Neural cell (in vitro differentiated cells): ENCODE measurements at regions not wholly inside any gene's neighbourhood (a gene's known extent, or its start where the extent isn't known, plus 50 kb on each side); places are given as distances from the start of the nearest gene placed in this dataset.

Experiments used
- H2AFZ ChIP-seq: fragments of 200-600, 300-800 bp; sonication (generic), shearing (Covaris generic); 2 replicates; pipeline ENCODE4 v1.6.0; 2014; ENCODE audit warnings: low read depth, mild to moderate bottlenecking, antibody characterized with exemption, low read length, moderate library complexity
- H3F3A ChIP-seq: fragments of 200-600 bp; shearing (Covaris generic); 2 replicates; pipeline ENCODE4 v1.6.1; 2016; ENCODE audit warnings: mild to moderate bottlenecking, moderate library complexity, mixed read lengths, antibody characterized with exemption, low read length; ENCODE audit not compliant: insufficient read depth, poor library complexity, severe bottlenecking
- H3K27ac ChIP-seq: fragments of 200-600, 300-800 bp; sonication (generic), shearing (Covaris generic); 2 replicates; pipeline ENCODE4 v1.5.1; 2014; ENCODE audit warnings: mild to moderate bottlenecking, low read length, moderate library complexity
- H3K27me3 ChIP-seq: fragments of 300-800, 200-600 bp; sonication (generic), shearing (Covaris generic); 2 replicates; pipeline ENCODE4 v1.6.0; 2014; ENCODE audit warnings: mild to moderate bottlenecking, low read depth, low read length, moderate library complexity; ENCODE audit not compliant: insufficient read depth
- H3K36me3 ChIP-seq: fragments of 300-800, 200-600 bp; sonication (generic), shearing (Covaris generic); 2 replicates; pipeline ENCODE4 v1.5.1; 2014; ENCODE audit warnings: mild to moderate bottlenecking, antibody characterized with exemption, low read length, moderate library complexity; ENCODE audit not compliant: insufficient read depth
- H3K4me2 ChIP-seq: fragments of 300-800, 200-600 bp; sonication (generic), shearing (Covaris generic); 2 replicates; pipeline ENCODE4 v1.6.0; 2014; ENCODE audit warnings: mild to moderate bottlenecking, low read length
- H3K4me3 ChIP-seq: fragments of 300-800, 200-600 bp; sonication (generic), shearing (Covaris generic); 2 replicates; pipeline ENCODE4 v1.5.1; 2014; ENCODE audit warnings: mild to moderate bottlenecking, low read length, moderate library complexity
- H3K79me2 ChIP-seq: fragments of 200-600 bp; shearing (Covaris generic); replicated peaks from 2 replicates; pipeline ENCODE4 v1.6.0; 2014; ENCODE audit warnings: mild to moderate bottlenecking, low read length, moderate library complexity; ENCODE audit not compliant: insufficient read depth
- H3K9ac ChIP-seq: fragments of 300-800, 200-600 bp; sonication (generic), shearing (Covaris generic); 2 replicates; pipeline ENCODE4 v1.6.1; 2016; ENCODE audit warnings: mild to moderate bottlenecking, low read length, mixed read lengths
- H3K9me2 ChIP-seq: fragments of 200-600 bp; shearing (Covaris generic); 2 replicates; pipeline ENCODE4 v1.6.1; 2016; ENCODE audit warnings: mild to moderate bottlenecking, low read length, mixed read lengths; ENCODE audit not compliant: insufficient read depth
- H3K9me3 ChIP-seq: fragments of 200-600, 300-800 bp; sonication (generic), shearing (Covaris generic); 2 replicates; pipeline ENCODE4 v1.6.1; 2016; ENCODE audit warnings: mild to moderate bottlenecking, mixed run types, low read length, moderate library complexity, mixed read lengths
- H4K20me1 ChIP-seq: fragments of 200-600 bp; shearing (Covaris generic); 2 replicates; pipeline ENCODE4 v1.6.1; 2016; ENCODE audit warnings: mild to moderate bottlenecking, mixed run types; ENCODE audit not compliant: insufficient read depth
- EP300 ChIP-seq: fragments of 450-650 bp; conservative IDR thresholded peaks from 2 replicates; pipeline ENCODE4 v1.6.1; 2014; ENCODE audit warnings: antibody characterized with exemption, mild to moderate bottlenecking, moderate library complexity; ENCODE audit not compliant: poor library complexity, severe bottlenecking
- EZH2 ChIP-seq: fragments of 200-600, 300-800 bp; shearing (Covaris generic), sonication (generic); IDR thresholded peaks from 2 replicates; pipeline ENCODE4 v1.6.1; 2014; ENCODE audit warnings: antibody characterized with exemption, low read length, borderline replicate concordance, mild to moderate bottlenecking; ENCODE audit not compliant: insufficient read depth, poor library complexity, severe bottlenecking
- MXI1 ChIP-seq: fragments of 450-650 bp; conservative IDR thresholded peaks from 2 replicates; pipeline ENCODE4 v1.6.1; 2014; ENCODE audit warnings: antibody characterized with exemption, mild to moderate bottlenecking; ENCODE audit not compliant: poor library complexity, severe bottlenecking
- POLR2AphosphoS5 ChIP-seq: IDR thresholded peaks from 2 replicates; pipeline ENCODE4 v1.6.1; 2012
- RAD21 ChIP-seq: fragments of 450-650 bp; conservative IDR thresholded peaks from 2 replicates; pipeline ENCODE4 v1.6.1; 2014; ENCODE audit warnings: antibody characterized with exemption, mild to moderate bottlenecking, moderate library complexity
- SMC3 ChIP-seq: fragments of 450-650 bp; conservative IDR thresholded peaks from 2 replicates; pipeline ENCODE4 v1.6.1; 2014; ENCODE audit warnings: antibody characterized with exemption, mild to moderate bottlenecking, moderate library complexity; ENCODE audit not compliant: poor library complexity
- TAF1 ChIP-seq: IDR thresholded peaks from 2 replicates; pipeline ENCODE4 v1.6.1; 2012; ENCODE audit warnings: low read depth
- TF ChIP-seq, protein P1 (sequence below): IDR thresholded peaks from 2 replicates; pipeline ENCODE4 v1.6.1; 2012; ENCODE audit warnings: borderline replicate concordance
- TF ChIP-seq, protein P2 (sequence below): fragments of 450-650 bp; IDR thresholded peaks from 2 replicates; pipeline ENCODE4 v1.5.1; 2014; ENCODE audit warnings: antibody characterized with exemption, mild to moderate bottlenecking, moderate library complexity; ENCODE audit not compliant: poor library complexity, severe bottlenecking

DNA sequence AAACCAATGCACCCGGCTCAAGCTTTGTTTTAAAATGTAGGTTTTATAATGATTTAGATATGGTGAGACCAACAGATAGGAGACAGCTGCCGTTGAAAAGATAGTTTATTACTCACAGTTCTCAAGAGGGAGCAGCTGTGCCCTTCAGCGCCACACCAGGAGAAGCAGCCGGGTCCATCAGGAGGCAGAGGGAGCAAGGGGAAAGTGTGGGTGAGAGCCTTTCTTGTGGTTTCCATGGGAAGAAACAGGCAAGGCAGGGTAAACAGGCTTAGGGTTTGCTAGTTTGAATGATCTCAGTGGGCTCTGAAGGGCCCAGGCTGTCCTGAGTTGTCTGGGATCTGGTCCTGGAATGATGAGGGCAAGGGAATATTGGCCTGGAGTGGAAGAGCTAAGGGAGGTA lies 117.7 kb upstream of the PLCB4 start:
- Histone ChIP-seq H3K9me2 (no peaks in the 10 kb centered on the region), H4K20me1 (no peaks in the 10 kb centered on the region), H3K4me2 (no peak overlapping the region), H3K27me3 (no peaks in the 10 kb centered on the region), H3K9ac (no peak overlapping the region), H2AFZ (no peak overlapping the region), H3F3A (no peaks in the 10 kb centered on the region), H3K4me3 (no peak overlapping the region), H3K27ac (no peak overlapping the region), H3K36me3 (no peaks in the 10 kb centered on the region), H3K79me2 (no peaks in the 10 kb centered on the region), H3K9me3 (no peaks in the 10 kb centered on the region)
- TF ChIP-seq EP300 (no peak), MXI1 (no peak)

DNA sequence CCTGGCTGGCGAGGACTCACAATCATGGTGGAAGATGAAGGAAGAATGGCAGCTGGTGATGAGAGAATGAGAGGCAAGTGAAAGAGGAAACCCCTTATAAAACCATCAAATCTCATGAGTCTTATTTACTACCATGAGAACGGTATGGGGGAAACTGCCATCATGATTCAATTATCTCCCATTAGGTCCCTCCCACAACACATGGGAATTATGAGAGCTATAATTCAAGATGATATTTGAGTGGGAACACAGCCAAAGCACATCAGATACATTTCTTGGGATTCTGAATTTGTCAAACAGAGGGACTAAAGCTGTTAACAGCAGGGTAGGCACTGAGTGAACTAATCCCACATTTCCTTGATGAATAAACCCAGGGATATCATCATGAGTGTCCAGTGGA lies 116.2 kb upstream of the PLCB4 start:
- Histone ChIP-seq H3F3A (no peaks in the 10 kb centered on the region), H3K9ac (no peak overlapping the region), H3K4me2 (no peak overlapping the region), H3K27me3 (no peaks in the 10 kb centered on the region), H4K20me1 (no peaks in the 10 kb centered on the region), H3K79me2 (no peaks in the 10 kb centered on the region), H3K9me2 (no peaks in the 10 kb centered on the region), H3K4me3 (no peak overlapping the region), H3K9me3 (no peaks in the 10 kb centered on the region), H2AFZ (no peak overlapping the region), H3K36me3 (no peaks in the 10 kb centered on the region), H3K27ac (no peak overlapping the region)
- TF ChIP-seq SMC3, result no peak
- TF ChIP-seq RAD21, result no peak
- TF ChIP-seq, protein P1, sequence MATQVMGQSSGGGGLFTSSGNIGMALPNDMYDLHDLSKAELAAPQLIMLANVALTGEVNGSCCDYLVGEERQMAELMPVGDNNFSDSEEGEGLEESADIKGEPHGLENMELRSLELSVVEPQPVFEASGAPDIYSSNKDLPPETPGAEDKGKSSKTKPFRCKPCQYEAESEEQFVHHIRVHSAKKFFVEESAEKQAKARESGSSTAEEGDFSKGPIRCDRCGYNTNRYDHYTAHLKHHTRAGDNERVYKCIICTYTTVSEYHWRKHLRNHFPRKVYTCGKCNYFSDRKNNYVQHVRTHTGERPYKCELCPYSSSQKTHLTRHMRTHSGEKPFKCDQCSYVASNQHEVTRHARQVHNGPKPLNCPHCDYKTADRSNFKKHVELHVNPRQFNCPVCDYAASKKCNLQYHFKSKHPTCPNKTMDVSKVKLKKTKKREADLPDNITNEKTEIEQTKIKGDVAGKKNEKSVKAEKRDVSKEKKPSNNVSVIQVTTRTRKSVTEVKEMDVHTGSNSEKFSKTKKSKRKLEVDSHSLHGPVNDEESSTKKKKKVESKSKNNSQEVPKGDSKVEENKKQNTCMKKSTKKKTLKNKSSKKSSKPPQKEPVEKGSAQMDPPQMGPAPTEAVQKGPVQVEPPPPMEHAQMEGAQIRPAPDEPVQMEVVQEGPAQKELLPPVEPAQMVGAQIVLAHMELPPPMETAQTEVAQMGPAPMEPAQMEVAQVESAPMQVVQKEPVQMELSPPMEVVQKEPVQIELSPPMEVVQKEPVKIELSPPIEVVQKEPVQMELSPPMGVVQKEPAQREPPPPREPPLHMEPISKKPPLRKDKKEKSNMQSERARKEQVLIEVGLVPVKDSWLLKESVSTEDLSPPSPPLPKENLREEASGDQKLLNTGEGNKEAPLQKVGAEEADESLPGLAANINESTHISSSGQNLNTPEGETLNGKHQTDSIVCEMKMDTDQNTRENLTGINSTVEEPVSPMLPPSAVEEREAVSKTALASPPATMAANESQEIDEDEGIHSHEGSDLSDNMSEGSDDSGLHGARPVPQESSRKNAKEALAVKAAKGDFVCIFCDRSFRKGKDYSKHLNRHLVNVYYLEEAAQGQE, result no peak
- no peak for TF ChIP-seq TAF1
- no peak for TF ChIP-seq EP300
- TF ChIP-seq, protein P2, sequence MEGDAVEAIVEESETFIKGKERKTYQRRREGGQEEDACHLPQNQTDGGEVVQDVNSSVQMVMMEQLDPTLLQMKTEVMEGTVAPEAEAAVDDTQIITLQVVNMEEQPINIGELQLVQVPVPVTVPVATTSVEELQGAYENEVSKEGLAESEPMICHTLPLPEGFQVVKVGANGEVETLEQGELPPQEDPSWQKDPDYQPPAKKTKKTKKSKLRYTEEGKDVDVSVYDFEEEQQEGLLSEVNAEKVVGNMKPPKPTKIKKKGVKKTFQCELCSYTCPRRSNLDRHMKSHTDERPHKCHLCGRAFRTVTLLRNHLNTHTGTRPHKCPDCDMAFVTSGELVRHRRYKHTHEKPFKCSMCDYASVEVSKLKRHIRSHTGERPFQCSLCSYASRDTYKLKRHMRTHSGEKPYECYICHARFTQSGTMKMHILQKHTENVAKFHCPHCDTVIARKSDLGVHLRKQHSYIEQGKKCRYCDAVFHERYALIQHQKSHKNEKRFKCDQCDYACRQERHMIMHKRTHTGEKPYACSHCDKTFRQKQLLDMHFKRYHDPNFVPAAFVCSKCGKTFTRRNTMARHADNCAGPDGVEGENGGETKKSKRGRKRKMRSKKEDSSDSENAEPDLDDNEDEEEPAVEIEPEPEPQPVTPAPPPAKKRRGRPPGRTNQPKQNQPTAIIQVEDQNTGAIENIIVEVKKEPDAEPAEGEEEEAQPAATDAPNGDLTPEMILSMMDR, result no peak
- TF ChIP-seq MXI1, result no peak
- TF ChIP-seq POLR2AphosphoS5, result no peak
- no peak for TF ChIP-seq EZH2

DNA sequence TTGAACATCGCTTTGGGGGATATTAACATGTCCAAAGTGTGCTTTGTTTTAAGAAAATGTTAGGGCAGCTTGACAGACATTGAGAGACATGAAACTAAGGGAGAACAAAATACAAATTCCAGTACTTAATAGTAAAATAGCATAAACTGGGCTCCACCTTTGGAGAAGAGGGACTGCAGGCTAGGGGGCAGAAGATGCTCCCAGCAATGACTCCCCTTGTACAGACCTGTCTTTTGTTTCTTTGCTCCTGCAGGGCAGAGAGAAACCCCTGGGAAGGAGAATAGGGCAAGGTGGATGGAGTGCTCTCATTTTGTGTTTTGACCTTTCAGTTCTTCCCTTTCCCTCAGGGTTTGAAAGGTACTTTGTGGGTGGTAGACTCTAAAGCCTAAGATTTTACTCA lies 115.6 kb upstream of the PLCB4 start:
- H3F3A ChIP-seq, result no peaks in the 10 kb centered on the region
- H4K20me1 ChIP-seq, result no peaks in the 10 kb centered on the region
- no peaks in the 10 kb centered on the region for H3K9me3 ChIP-seq
- H3K79me2 ChIP-seq, result no peaks in the 10 kb centered on the region
- H3K27me3 ChIP-seq, result no peaks in the 10 kb centered on the region
- no peak overlapping the region for H3K4me2 ChIP-seq
- no peak overlapping the region for H3K4me3 ChIP-seq
- H3K27ac ChIP-seq, result no peak overlapping the region
- no peaks in the 10 kb centered on the region for H3K9me2 ChIP-seq
- TF ChIP-seq TAF1 (no peak), EP300 (no peak), POLR2AphosphoS5 (no peak), RAD21 (no peak), EZH2 (no peak), SMC3 (no peak), MXI1 (no peak)
- TF ChIP-seq, protein P2, result no peak
- TF ChIP-seq, protein P1, result no peak
- no peak overlapping the region for H3K9ac ChIP-seq
- no peaks in the 10 kb centered on the region for H3K36me3 ChIP-seq
- H2AFZ ChIP-seq, result no peak overlapping the region
